Suprapubic skin (tissue), 4 donors: ENCODE measurements at regions not wholly inside any gene's neighbourhood (a gene's known extent, or its start where the extent isn't known, plus 50 kb on each side); places are given as distances from the start of the nearest gene placed in this dataset.

Source experiments
- DNase-seq, 2 donors: peaks; one replicate each; pipeline ENCODE4 v3.0.0-alpha.2; 2019; ENCODE audit warnings: low spot score in 2 of 2
- H3K27ac ChIP-seq: fragments of 200-600 bp; sonication (generic); one replicate; pipeline ENCODE4 v1.5.1; 2019
- H3K27me3 ChIP-seq: fragments of 200-600 bp; sonication (generic); one replicate; pipeline ENCODE4 v1.5.1; 2019
- H3K36me3 ChIP-seq: fragments of 200-600 bp; sonication (generic); one replicate; pipeline ENCODE4 v1.5.1; 2019
- H3K4me1 ChIP-seq: fragments of 200-600 bp; sonication (generic); one replicate; pipeline ENCODE4 v1.5.1; 2019
- H3K4me3 ChIP-seq: fragments of 200-600 bp; sonication (generic); one replicate; pipeline ENCODE4 v1.5.1; 2019; ENCODE audit warnings: mild to moderate bottlenecking
- H3K9me3 ChIP-seq: fragments of 200-600 bp; sonication (generic); one replicate; pipeline ENCODE4 v1.5.1; 2019
- EP300 ChIP-seq: sonication (generic); formaldehyde crosslinking; IDR thresholded peaks from one replicate; pipeline ENCODE4 v1.6.1; 2017; ENCODE audit warnings: antibody characterized with exemption
- POLR2A ChIP-seq, 2 donors: fragments of 450-650 bp; IDR thresholded peaks; one replicate each; pipeline ENCODE4 v1.6.1; 2017; ENCODE audit warnings: antibody characterized with exemption in 2 of 2, mild to moderate bottlenecking in 2 of 2, moderate library complexity in 2 of 2
- POLR2AphosphoS5 ChIP-seq, 3 donors: sonication (generic); formaldehyde crosslinking; IDR thresholded peaks; one replicate each; pipeline ENCODE4 v1.6.1; 2017; ENCODE audit warnings: antibody characterized with exemption in 3 of 3
- WGBS: methylation state at CpG from one replicate; pipeline ENCODE4 v1.1.5; 2018; 5-methylcytosine and 5-hydroxymethylcytosine counted together
- TF ChIP-seq, protein P1 (sequence below), 2 donors: fragments of 200-600 bp in 1 of 2; fragments of 450-650 bp in 1 of 2; sonication (generic) in 1 of 2; IDR thresholded peaks; one replicate each; pipeline ENCODE4 v1.5.1; 2016 to 2019; ENCODE audit warnings: antibody characterized with exemption in 2 of 2, mild to moderate bottlenecking in 1 of 2, moderate library complexity in 1 of 2

DNA sequence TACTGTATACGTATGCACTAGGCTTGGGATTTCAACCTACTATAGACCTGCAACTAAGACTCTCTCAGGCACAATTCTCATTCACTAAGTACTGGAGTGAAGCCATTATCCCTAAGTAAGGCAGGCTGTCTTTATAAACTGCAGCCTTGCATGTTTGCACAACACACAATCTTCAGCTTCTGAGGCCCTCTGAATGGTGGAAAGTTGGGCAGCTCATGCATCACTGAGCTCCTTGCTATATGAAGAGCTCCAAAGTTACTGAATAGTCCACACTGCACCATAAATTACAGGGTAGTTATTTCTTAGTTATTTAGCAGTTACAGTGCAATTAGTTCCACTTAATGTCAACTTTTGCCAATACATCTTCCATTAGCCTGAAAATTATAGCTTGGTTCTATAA is 384.6 kb downstream of the BRINP1 start:
- WGBS = 93% methylated on average over 1 of the region's 1 CpG
- no peak overlapping the region for H3K4me3 ChIP-seq
- no peaks in the 10 kb centered on the region for H3K36me3 ChIP-seq
- H3K27ac ChIP-seq = no peak overlapping the region
- DNase-seq = no peak
- H3K4me1 ChIP-seq = no peaks in the 10 kb centered on the region
- H3K9me3 ChIP-seq = no peaks in the 10 kb centered on the region
- TF ChIP-seq, protein P1, sequence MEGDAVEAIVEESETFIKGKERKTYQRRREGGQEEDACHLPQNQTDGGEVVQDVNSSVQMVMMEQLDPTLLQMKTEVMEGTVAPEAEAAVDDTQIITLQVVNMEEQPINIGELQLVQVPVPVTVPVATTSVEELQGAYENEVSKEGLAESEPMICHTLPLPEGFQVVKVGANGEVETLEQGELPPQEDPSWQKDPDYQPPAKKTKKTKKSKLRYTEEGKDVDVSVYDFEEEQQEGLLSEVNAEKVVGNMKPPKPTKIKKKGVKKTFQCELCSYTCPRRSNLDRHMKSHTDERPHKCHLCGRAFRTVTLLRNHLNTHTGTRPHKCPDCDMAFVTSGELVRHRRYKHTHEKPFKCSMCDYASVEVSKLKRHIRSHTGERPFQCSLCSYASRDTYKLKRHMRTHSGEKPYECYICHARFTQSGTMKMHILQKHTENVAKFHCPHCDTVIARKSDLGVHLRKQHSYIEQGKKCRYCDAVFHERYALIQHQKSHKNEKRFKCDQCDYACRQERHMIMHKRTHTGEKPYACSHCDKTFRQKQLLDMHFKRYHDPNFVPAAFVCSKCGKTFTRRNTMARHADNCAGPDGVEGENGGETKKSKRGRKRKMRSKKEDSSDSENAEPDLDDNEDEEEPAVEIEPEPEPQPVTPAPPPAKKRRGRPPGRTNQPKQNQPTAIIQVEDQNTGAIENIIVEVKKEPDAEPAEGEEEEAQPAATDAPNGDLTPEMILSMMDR (IDR thresholded peaks at IDR 0.05) = no peak
- TF ChIP-seq POLR2A (IDR thresholded peaks at IDR 0.05) (no peak), EP300 (no peak), POLR2AphosphoS5 (IDR thresholded peaks at IDR 0.05) (no peak)
- no peaks in the 10 kb centered on the region for H3K27me3 ChIP-seq

DNA sequence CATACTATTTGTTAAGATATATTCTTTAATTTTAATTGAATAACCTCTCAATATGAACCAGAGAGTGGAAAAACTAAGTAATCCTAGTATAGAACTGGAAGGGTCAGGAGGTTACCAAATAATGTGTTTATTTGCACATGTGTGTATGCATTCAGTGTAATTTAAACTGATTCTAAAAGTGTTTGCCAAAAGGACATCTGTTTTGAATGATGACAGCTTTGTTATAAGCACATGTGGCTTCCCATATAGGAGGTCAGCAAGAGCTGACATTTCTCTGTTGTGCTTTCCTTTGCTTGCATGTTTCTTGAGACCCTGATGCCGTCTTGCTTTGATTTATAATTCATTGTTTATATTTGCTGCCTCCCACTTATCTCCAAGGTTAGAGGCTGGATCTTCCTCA is 383.4 kb downstream of the BRINP1 start:
- Histone ChIP-seq H3K9me3 (no peaks in the 10 kb centered on the region), H3K4me1 (no peaks in the 10 kb centered on the region), H3K36me3 (no peaks in the 10 kb centered on the region), H3K4me3 (no peak overlapping the region), H3K27me3 (no peaks in the 10 kb centered on the region), H3K27ac (no peak overlapping the region)
- TF ChIP-seq, protein P1 (IDR thresholded peaks at IDR 0.05) = no peak
- TF ChIP-seq POLR2A (IDR thresholded peaks at IDR 0.05) (no peak), POLR2AphosphoS5 (IDR thresholded peaks at IDR 0.05) (no peak), EP300 (no peak)
- 46% methylated on average over 1 of the region's 1 CpG for WGBS
- no peak for DNase-seq

DNA sequence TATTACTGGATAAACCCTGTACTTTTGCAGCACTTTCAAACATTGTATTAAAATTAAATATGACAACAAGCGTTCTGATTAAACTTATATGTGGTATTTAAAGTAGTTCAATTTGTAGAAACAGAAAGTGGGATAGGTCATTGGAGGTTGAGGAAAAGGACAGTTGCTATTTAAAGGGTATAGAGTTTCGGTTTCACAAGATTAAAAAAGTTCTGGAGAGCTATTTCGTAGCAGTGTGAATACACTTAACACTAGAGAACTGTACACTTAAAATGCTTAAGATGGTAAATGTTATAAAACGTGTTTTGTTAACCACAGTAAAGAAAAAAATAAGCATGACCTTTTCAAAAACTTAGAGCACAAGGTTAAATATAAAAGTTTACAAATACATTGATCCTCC is 382.1 kb downstream of the BRINP1 start:
- TF ChIP-seq POLR2AphosphoS5 (IDR thresholded peaks at IDR 0.05) (no peak), POLR2A (IDR thresholded peaks at IDR 0.05) (no peak), EP300 (no peak)
- TF ChIP-seq, protein P1 (IDR thresholded peaks at IDR 0.05) = no peak
- Histone ChIP-seq H3K27ac (no peak overlapping the region), H3K27me3 (no peaks in the 10 kb centered on the region), H3K4me1 (no peaks in the 10 kb centered on the region), H3K36me3 (no peaks in the 10 kb centered on the region), H3K4me3 (no peak overlapping the region), H3K9me3 (no peaks in the 10 kb centered on the region)
- DNase-seq = no peak
- WGBS = 75% methylated on average over 4 of the region's 4 CpGs

DNA sequence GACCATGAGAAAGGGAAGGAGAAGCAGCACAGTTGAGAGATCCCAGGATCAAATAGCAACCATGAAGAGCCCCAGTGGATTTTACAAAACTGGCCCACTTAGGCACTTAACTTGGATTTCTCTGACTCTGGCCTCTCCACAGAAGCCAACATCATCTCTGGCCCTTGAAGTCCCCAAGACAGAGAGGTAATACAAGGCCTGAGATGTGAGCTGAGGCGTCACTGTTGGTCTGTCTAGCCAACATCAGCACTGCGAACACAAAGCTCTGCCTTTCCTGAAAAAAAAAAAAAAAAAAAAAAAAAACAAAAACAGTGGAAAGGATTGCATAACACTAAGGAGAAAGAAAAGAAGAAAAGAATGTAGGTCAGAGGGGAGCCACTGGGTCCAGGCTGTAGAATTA is 378.3 kb downstream of the BRINP1 start:
- no peak overlapping the region for H3K4me3 ChIP-seq
- H3K27ac ChIP-seq = no peak overlapping the region
- TF ChIP-seq POLR2AphosphoS5 (IDR thresholded peaks at IDR 0.05) = no peak
- TF ChIP-seq EP300 = no peak
- TF ChIP-seq POLR2A (IDR thresholded peaks at IDR 0.05) = no peak
- TF ChIP-seq, protein P1 (IDR thresholded peaks at IDR 0.05) = no peak
- H3K9me3 ChIP-seq = no peaks in the 10 kb centered on the region
- H3K27me3 ChIP-seq = no peaks in the 10 kb centered on the region
- DNase-seq = no peak
- no peaks in the 10 kb centered on the region for H3K36me3 ChIP-seq
- 62% methylated on average over 2 of the region's 2 CpGs for WGBS
- H3K4me1 ChIP-seq = no peaks in the 10 kb centered on the region

DNA sequence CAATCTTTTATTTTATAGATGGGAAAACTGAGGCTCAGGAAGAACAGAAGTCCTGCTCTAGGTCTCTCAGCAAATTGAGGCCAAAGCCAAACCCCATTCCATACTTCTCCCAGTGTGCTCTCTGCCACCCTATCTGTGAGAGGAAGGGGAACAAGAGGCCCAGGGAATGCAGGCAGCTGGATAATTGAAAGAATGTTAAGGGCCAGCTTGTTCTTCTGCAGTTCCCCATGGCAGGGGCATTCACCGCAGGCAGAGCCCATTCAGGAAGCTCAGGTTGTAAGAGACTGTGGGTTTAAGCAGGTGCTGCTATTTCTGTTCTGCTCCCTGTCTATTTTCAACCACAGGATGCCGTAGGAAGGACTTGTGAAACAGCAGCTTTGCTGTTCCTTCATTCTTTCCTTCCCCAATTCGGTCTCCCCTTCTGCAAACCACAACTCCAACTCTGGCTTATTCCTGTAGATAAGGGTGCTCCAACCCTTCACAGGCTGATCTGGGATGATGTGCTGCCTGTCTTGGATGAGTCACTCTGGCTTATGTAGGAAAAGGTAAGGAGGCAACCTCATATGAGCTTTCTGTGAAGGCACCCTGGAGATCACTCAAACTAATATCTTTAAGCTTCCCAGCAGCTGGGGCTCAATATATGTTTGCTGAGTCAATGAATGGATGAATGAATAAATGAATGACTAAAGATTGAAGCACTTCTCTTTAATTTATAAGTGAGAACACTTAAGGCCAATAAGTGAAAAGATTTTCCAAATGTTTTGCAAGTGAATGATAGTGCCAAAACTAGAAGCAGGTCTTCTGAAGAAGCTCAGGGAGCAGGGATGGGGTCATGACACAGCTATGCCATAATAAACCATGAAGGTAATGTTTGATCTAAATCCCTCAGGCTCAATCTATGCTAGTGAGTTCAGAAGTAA is 377.6 kb downstream of the BRINP1 start:
- Histone ChIP-seq H3K36me3 (no peaks in the 10 kb centered on the region), H3K27ac (no peak overlapping the region), H3K4me1 (no peaks in the 10 kb centered on the region), H3K9me3 (no peaks in the 10 kb centered on the region), H3K27me3 (no peaks in the 10 kb centered on the region), H3K4me3 (no peak overlapping the region)
- no peak for DNase-seq
- TF ChIP-seq, protein P1 (IDR thresholded peaks at IDR 0.05) = no peak
- no peak for TF ChIP-seq POLR2AphosphoS5 (IDR thresholded peaks at IDR 0.05)
- no peak for TF ChIP-seq EP300
- TF ChIP-seq POLR2A (IDR thresholded peaks at IDR 0.05) = no peak
- WGBS = 81% methylated on average over 3 of the region's 3 CpGs
